PC-9 (cell line): ENCODE measurements at regions not wholly inside any gene's neighbourhood (a gene's known extent, or its start where the extent isn't known, plus 50 kb on each side); places are given as distances from the start of the nearest gene placed in this dataset.

ENCODE experiments used
- EZH2 ChIP-seq: fragments of 200-600 bp; sonication (generic); IDR thresholded peaks from 2 replicates; pipeline ENCODE4 v1.8.0; 2017; ENCODE audit warnings: antibody characterized with exemption, low read depth
- TF ChIP-seq, protein P1 (sequence below): fragments of 200-600 bp; sonication (generic); conservative IDR thresholded peaks from 2 replicates; pipeline ENCODE4 v1.6.1; 2017; ENCODE audit warnings: mixed run types, antibody characterized with exemption, mild to moderate bottlenecking, moderate library complexity

DNA sequence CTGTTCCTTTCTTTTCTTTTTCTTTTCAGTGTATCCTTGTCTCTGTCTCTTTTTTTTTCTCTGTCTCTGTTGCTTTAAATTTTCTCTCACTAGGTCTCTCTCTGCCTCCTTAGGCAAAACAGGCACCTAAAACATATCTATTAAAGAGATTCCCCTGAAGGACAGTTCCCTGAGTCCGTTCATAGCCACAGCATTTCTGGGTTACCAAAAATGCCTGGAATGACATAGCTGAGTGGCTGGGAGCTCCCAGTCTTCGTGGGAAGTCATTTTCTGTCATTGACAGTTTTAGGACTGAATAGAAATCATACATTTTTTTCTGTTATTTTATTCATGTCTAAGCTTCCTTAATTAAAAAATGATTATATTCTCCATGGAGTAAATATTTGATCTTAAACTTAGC is 323.8 kb upstream of the AZI2 start:
- TF ChIP-seq, protein P1, sequence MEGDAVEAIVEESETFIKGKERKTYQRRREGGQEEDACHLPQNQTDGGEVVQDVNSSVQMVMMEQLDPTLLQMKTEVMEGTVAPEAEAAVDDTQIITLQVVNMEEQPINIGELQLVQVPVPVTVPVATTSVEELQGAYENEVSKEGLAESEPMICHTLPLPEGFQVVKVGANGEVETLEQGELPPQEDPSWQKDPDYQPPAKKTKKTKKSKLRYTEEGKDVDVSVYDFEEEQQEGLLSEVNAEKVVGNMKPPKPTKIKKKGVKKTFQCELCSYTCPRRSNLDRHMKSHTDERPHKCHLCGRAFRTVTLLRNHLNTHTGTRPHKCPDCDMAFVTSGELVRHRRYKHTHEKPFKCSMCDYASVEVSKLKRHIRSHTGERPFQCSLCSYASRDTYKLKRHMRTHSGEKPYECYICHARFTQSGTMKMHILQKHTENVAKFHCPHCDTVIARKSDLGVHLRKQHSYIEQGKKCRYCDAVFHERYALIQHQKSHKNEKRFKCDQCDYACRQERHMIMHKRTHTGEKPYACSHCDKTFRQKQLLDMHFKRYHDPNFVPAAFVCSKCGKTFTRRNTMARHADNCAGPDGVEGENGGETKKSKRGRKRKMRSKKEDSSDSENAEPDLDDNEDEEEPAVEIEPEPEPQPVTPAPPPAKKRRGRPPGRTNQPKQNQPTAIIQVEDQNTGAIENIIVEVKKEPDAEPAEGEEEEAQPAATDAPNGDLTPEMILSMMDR: no peak
- no peak for TF ChIP-seq EZH2
